RWPE1 (cell line): ENCODE measurements at regions not wholly inside any gene's neighbourhood (a gene's known extent, or its start where the extent isn't known, plus 50 kb on each side); places are given as distances from the start of the nearest gene placed in this dataset.
"Not testable (repeated sequence)": the region's sequence is repeated elsewhere in the genome, so short reads cannot be mapped to it uniquely, and the experiment has no call there.

ENCODE experiments used
- CTCF ChIA-PET: fragments of 350-600 bp; sonication (Branson Sonifier 250); formaldehyde crosslinking; extraction: SDS; loops from one replicate; lab custom pipeline; 2021; lab: Yijun Ruan, JAX
- POLR2A ChIA-PET: fragments of 400-600 bp; formaldehyde crosslinking; extraction: SDS; loops from one replicate; lab custom pipeline; 2020; ENCODE audit warnings: antibody characterized with exemption; ENCODE audit not compliant: low non-redundant PET; lab: Yijun Ruan, JAX
- DNase-seq: peaks from one replicate; pipeline ENCODE4 v3.0.0; 2012; ENCODE audit warnings: low spot score
- H3K27ac ChIP-seq: fragments of 450-650 bp; 2 replicates; pipeline ENCODE4 v1.5.1; 2017
- CTCF ChIP-seq: fragments of 450-650 bp; conservative IDR thresholded peaks from 2 replicates; pipeline ENCODE4 v1.5.1; 2017; ENCODE audit warnings: low read depth, mild to moderate bottlenecking

- TF ChIP-seq CTCF = no peak
- no peak for DNase-seq
- no peak overlapping the region for H3K27ac ChIP-seq
- ChIA-PET CTCF (no interaction called here), POLR2A (no interaction called here)
These were observed 77.9 kb upstream of the AADAT start for GRCh38 chr4:170167678-170168077.

- H3K27ac ChIP-seq, CTCF ChIA-PET, POLR2A ChIA-PET, DNase-seq: not testable (repeated sequence)
These were observed 76.4 kb upstream of the AADAT start for GRCh38 chr4:170166193-170166592.

- no peak for DNase-seq
- no peak for TF ChIP-seq CTCF
- H3K27ac ChIP-seq = no peak overlapping the region
- POLR2A ChIA-PET = no interaction called here
- CTCF ChIA-PET = no interaction called here
These were observed 72.7 kb upstream of the AADAT start for GRCh38 chr4:170162416-170162815.

GRCh38 chr4:170157670-170158069, 67.9 kb upstream of the AADAT start:
- TF ChIP-seq CTCF = no peak
- ChIA-PET CTCF (no interaction called here), POLR2A (no interaction called here)
- DNase-seq = no peak
- H3K27ac ChIP-seq = no peak overlapping the region

GRCh38 chr4:170145120-170145519, 55.4 kb upstream of the AADAT start:
- POLR2A ChIA-PET = no interaction called here

GRCh38 chr4:170139764-170140163, 50.0 kb upstream of the AADAT start:
- no peak overlapping the region for H3K27ac ChIP-seq
- no peak for TF ChIP-seq CTCF
- CTCF ChIA-PET = no interaction called here
- POLR2A ChIA-PET = no interaction called here
- DNase-seq = no peak

More at GRCh38 chr4:170145120-170145519, 55.4 kb upstream of the AADAT start:
- no peak for DNase-seq
- CTCF ChIA-PET = no interaction called here
- H3K27ac ChIP-seq = no peak overlapping the region
- TF ChIP-seq CTCF = no peak
